HepG2 (cell line): ENCODE measurements at regions not wholly inside any gene's neighbourhood (a gene's known extent, or its start where the extent isn't known, plus 50 kb on each side); places are given as distances from the start of the nearest gene placed in this dataset.

ENCODE experiments used
- ATAC-seq: fragments of 200-7000 bp; cut with Tn5 transposase; 3 replicates; pipeline ENCODE4 v1.9.1; 2020; ENCODE audit warnings: mild to moderate bottlenecking, moderate library complexity
- BruUV-seq: library from RNA; stranded (reverse); fragments of 400-500 nt; replicated peaks from 2 replicates; lab custom pipeline; 2021; lab: Mats Ljungman, UMichigan
- CTCF ChIA-PET: fragments of 300-600 bp; formaldehyde crosslinking; extraction: SDS; loops from one replicate; lab custom pipeline; 2021; ENCODE audit warnings: low total read pairs, inconsistent platforms, low intra/inter-chr PET ratio; lab: Yijun Ruan, JAX
- POLR2A ChIA-PET: fragments of 350-600 bp; sonication (Branson Sonifier 250); formaldehyde crosslinking; loops from one replicate; lab custom pipeline; 2020; ENCODE audit warnings: antibody characterized with exemption, inconsistent platforms; lab: Yijun Ruan, JAX
- DNase-seq: peaks from one replicate; pipeline ENCODE4 v3.0.0-alpha.2; 2015; ENCODE audit warnings: low spot score
- FAIRE-seq: peaks from 3 replicates; lab custom pipeline; 2011; peaks lifted over from hg19 to GRCh38; lab: Jason Lieb, UNC
- H2AFZ ChIP-seq: one replicate; pipeline ENCODE4 v1.6.1; 2011; ENCODE audit warnings: low read length, inconsistent platforms
- H3K27ac ChIP-seq: fragments of 300-600 bp; 3 replicates; pipeline ENCODE4 v1.8.0; 2011; ENCODE audit warnings: mixed run types, mild to moderate bottlenecking, mixed read lengths, low read length, inconsistent platforms; ENCODE audit not compliant: insufficient read depth; ENCODE audit errors: extremely low read length
- H3K27me3 ChIP-seq, 2 experiments: fragments of 200-600 bp in 1 of 2; 2 replicates in 1 of 2; 3 replicates in 1 of 2; pipeline versions ENCODE4 v1.6.0 to v1.8.0; 2011; ENCODE audit warnings: low read length in 2 of 2, mild to moderate bottlenecking in 2 of 2, moderate library complexity in 2 of 2, inconsistent platforms in 1 of 2; ENCODE audit not compliant: insufficient read depth in 2 of 2, control insufficient read depth in 1 of 2
- H3K36me3 ChIP-seq, 2 experiments: fragments of 200-600 bp in 1 of 2; replicated peaks in 1 of 2; 2 replicates in 1 of 2; 3 replicates in 1 of 2; pipeline versions ENCODE4 v1.5.1 to v1.8.0; 2011; ENCODE audit warnings: low read length in 2 of 2, inconsistent platforms in 1 of 2; ENCODE audit not compliant: insufficient read depth in 2 of 2, control insufficient read depth in 1 of 2
- H3K4me1 ChIP-seq: 2 replicates; pipeline ENCODE4 v1.5.1; 2012; ENCODE audit warnings: low read length, inconsistent platforms; ENCODE audit not compliant: insufficient read depth
- H3K4me2 ChIP-seq: 2 replicates; pipeline ENCODE4 v1.6.0; 2011; ENCODE audit warnings: low read depth, low read length, inconsistent platforms
- H3K4me3 ChIP-seq, 3 experiments: fragments of 200-600 bp in 1 of 3; sonication (generic), shearing (Covaris generic) in 1 of 3; replicated peaks in 1 of 3; 2 replicates each; pipeline ENCODE4 v1.5.1; 2011 to 2016; ENCODE audit warnings: low read length in 3 of 3, inconsistent platforms in 2 of 3, low read depth in 2 of 3, mild to moderate bottlenecking in 2 of 3, control low read depth in 1 of 3, mixed read lengths in 1 of 3; ENCODE audit not compliant: insufficient read depth in 1 of 3
- H3K79me2 ChIP-seq: one replicate; pipeline ENCODE4 v1.6.1; 2011; ENCODE audit warnings: low read length, inconsistent platforms; ENCODE audit not compliant: insufficient read depth
- H3K9ac ChIP-seq: 2 replicates; pipeline ENCODE4 v1.6.0; 2011; ENCODE audit warnings: mild to moderate bottlenecking, low read depth, low read length, inconsistent platforms; ENCODE audit not compliant: insufficient read depth
- H3K9me3 ChIP-seq: 2 replicates; pipeline ENCODE4 v1.5.1; 2012; ENCODE audit warnings: mild to moderate bottlenecking, low read length
- H4K20me1 ChIP-seq: 2 replicates; pipeline ENCODE4 v1.6.0; 2011; ENCODE audit warnings: inconsistent platforms, mild to moderate bottlenecking, low read length, moderate library complexity; ENCODE audit not compliant: insufficient read depth
- GTF3A ChIP-seq: sonication (generic); formaldehyde crosslinking; conservative IDR thresholded peaks from 2 replicates; pipeline ENCODE4 v1.4.0; 2020; ENCODE audit warnings: mild to moderate bottlenecking, missing genetic modification reagents
- MEIS2 ChIP-seq: sonication (generic); formaldehyde crosslinking; IDR thresholded peaks from 2 replicates; pipeline ENCODE4 v1.9.0; 2021; ENCODE audit warnings: mild to moderate bottlenecking, missing genetic modification reagents
- MXD4 ChIP-seq: IDR thresholded peaks from 2 replicates; pipeline ENCODE4 v1.6.1; 2016; ENCODE audit warnings: mild to moderate bottlenecking, missing biosample characterization, missing genetic modification reagents
- NCOR1 ChIP-seq: fragments of 200-600 bp; sonication (generic); IDR thresholded peaks from 2 replicates; pipeline ENCODE4 v1.7.0; 2017; ENCODE audit warnings: antibody characterized with exemption, low read length, borderline replicate concordance
- NFIB ChIP-seq: sonication (generic); formaldehyde crosslinking; IDR thresholded peaks from 2 replicates; pipeline ENCODE4 v1.9.0; 2021; ENCODE audit warnings: missing genetic modification reagents, mild to moderate bottlenecking, borderline replicate concordance
- PAX8 ChIP-seq: sonication (generic); formaldehyde crosslinking; IDR thresholded peaks from 2 replicates; pipeline ENCODE4 v1.8.0; 2022; ENCODE audit warnings: mild to moderate bottlenecking, missing genetic modification reagents, borderline replicate concordance
- POLR2AphosphoS5 ChIP-seq: IDR thresholded peaks from 2 replicates; pipeline ENCODE4 v1.6.1; 2012; ENCODE audit warnings: low read depth, low read length
- PPARG ChIP-seq: conservative IDR thresholded peaks from 2 replicates; pipeline ENCODE4 v1.6.1; 2016; ENCODE audit warnings: missing biosample characterization, missing genetic modification reagents
- RFXANK ChIP-seq: IDR thresholded peaks from 2 replicates; pipeline ENCODE4 v1.6.1; 2016
- TCF7 ChIP-seq: sonication (generic); IDR thresholded peaks from 2 replicates; pipeline ENCODE4 v1.6.1; 2016; ENCODE audit warnings: antibody characterized with exemption, low read depth
- TEAD3 ChIP-seq: optimal IDR thresholded peaks from 2 replicates; pipeline ENCODE3; 2016; ENCODE audit warnings: borderline replicate concordance
- U2AF2 ChIP-seq: fragments of 200-400 bp; formaldehyde crosslinking; IDR thresholded peaks from 2 replicates; pipeline ENCODE4 v1.6.1; 2017; ENCODE audit warnings: low read depth, mild to moderate bottlenecking, low read length
- ZBTB42 ChIP-seq: sonication (generic); formaldehyde crosslinking; IDR thresholded peaks from 2 replicates; pipeline ENCODE4 v1.5.0; 2020; ENCODE audit warnings: mild to moderate bottlenecking, missing genetic modification reagents
- ZBTB8A ChIP-seq: sonication (generic); formaldehyde crosslinking; IDR thresholded peaks from 2 replicates; pipeline ENCODE4 v1.4.0; 2020; ENCODE audit warnings: mild to moderate bottlenecking, low read depth, missing genetic modification reagents, borderline replicate concordance
- ZKSCAN1 ChIP-seq: fragments of 150-350 bp; IDR thresholded peaks from 2 replicates; pipeline ENCODE4 v1.6.1; 2014; ENCODE audit warnings: low read length
- ZNF589 ChIP-seq: sonication (generic); formaldehyde crosslinking; conservative IDR thresholded peaks from 2 replicates; pipeline ENCODE4 v1.8.0; 2022; ENCODE audit warnings: mild to moderate bottlenecking, moderate library complexity, missing genetic modification reagents
- ZNF7 ChIP-seq: IDR thresholded peaks from 2 replicates; pipeline ENCODE4 v1.6.1; 2016; ENCODE audit warnings: missing biosample characterization, missing genetic modification reagents
- ZNF772 ChIP-seq: sonication (generic); formaldehyde crosslinking; IDR thresholded peaks from 2 replicates; pipeline ENCODE4 v1.5.0; 2020; ENCODE audit warnings: mild to moderate bottlenecking, missing genetic modification reagents
- WGBS: methylation state at CpG from one replicate; pipeline ENCODE4 v1.1.6; 2017; ENCODE audit warnings: low lambda C conversion rate; 5-methylcytosine and 5-hydroxymethylcytosine counted together
- in situ Hi-C: cut with HindIII; loops from 2 replicates; pipeline ENCODE4 v1.10.0; 2017; ENCODE audit warnings: low pct_unique_long_range_greater_than_20kb; ENCODE audit not compliant: extremely low pct_ligation_motif_present
- intact Hi-C: fragments of 100-400 bp; cut with micrococcal nuclease; formaldehyde crosslinking; loops from one replicate; pipeline ENCODE4 v1.10.0; 2022; ENCODE audit not compliant: unreplicated experiment

DNA sequence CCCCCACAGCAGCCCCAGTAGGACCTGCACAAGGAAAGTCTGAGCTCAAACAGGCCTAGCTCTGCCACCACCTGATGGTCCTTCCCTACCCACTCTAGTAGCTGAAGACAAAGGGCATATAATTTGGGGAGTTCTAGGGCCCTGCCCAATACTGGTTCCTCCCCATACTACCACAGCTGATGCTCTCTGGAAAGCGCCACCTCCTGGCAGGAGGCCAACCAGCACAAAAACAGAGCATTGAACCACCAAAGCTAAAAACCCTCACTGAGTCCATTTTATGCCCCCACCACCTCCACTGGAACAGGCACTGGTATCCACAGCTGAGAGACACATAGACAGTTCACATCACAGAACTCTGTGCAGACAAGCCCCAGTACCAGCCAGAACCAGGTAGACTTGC lies 1276.8 kb downstream of the OLFM4 start:
- intact Hi-C loops (no loop called here), in situ Hi-C loops (no loop called here)
- POLR2A ChIA-PET: no interaction called here
- H3K4me2 ChIP-seq: no peak overlapping the region
- H3K36me3 ChIP-seq: no peaks in the 10 kb centered on the region
- BruUV-seq: no TSS peak
- H4K20me1 ChIP-seq: no peaks in the 10 kb centered on the region
- FAIRE-seq (no peak), ATAC-seq (no peak), DNase-seq (no peak)
- TF ChIP-seq ZNF772 (CRISPR knock-in tag) (no peak), MXD4 (no peak), PPARG (CRISPR knock-in tag) (no peak), ZBTB42 (CRISPR knock-in tag) (no peak), TEAD3 (CRISPR knock-in tag) (no peak), POLR2AphosphoS5 (no peak), PAX8 (CRISPR knock-in tag) (no peak), MEIS2 (CRISPR knock-in tag) (no peak), ZKSCAN1 (no peak), ZNF589 (no peak), GTF3A (CRISPR knock-in tag) (no peak), NCOR1 (no peak), U2AF2 (no peak), RFXANK (CRISPR knock-in tag) (no peak), ZBTB8A (CRISPR knock-in tag) (no peak), TCF7 (no peak), NFIB (no peak), ZNF7 (no peak)
- H3K27me3 ChIP-seq: no peaks in the 10 kb centered on the region
- no peak overlapping the region for H3K4me3 ChIP-seq
- no CpG with 5 or more reads among the region's 1 CpG for WGBS
- H3K79me2 ChIP-seq: no peaks in the 10 kb centered on the region
- H3K27ac ChIP-seq: no peak overlapping the region
- H2AFZ ChIP-seq: no peak overlapping the region
- peaks cover 59% of the 10 kb centered on the region for H3K9me3 ChIP-seq
- CTCF ChIA-PET: no interaction called here
- H3K9ac ChIP-seq: no peak overlapping the region
- H3K4me1 ChIP-seq: no peaks in the 10 kb centered on the region
